ENCODE measurements at regions not wholly inside any gene's neighbourhood (a gene's known extent, or its start where the extent isn't known, plus 50 kb on each side); places are given as distances from the start of the nearest gene placed in this dataset.

DNA sequence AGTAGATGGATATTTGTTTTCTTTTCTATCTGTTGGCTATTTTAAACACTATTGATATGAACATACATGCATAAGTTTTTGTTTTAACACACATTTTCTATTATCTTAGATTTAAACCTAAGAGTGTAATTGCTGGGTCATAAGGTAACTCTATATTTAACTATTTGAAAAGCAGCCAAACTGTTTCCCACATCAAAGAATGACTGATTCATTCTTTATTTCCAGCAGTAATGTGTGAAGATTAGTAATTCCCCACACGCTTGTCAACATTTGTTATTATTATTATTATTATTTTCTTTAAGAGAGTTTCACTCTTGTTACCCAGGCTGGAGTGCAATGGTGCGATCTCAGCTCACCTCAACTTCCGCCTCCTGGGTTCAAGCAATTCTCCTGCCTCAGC is 1495.8 kb downstream of the EFNA5 start:
- ChIA-PET CTCF (no interaction called here), POLR2A (no interaction called here)
- Histone ChIP-seq H3K27me3 (ENCODE audit: control insufficient read depth, insufficient read depth, low read length) (no peaks in the 10 kb centered on the region), H3K27ac (ENCODE audit: low read depth, low read length) (no peak overlapping the region), H3K4me3 (ENCODE audit: low read depth, low read length) (no peak overlapping the region), H3K9me3 (ENCODE audit: control insufficient read depth, insufficient read depth, low read length) (no peaks in the 10 kb centered on the region)
- TF ChIP-seq, protein P1, sequence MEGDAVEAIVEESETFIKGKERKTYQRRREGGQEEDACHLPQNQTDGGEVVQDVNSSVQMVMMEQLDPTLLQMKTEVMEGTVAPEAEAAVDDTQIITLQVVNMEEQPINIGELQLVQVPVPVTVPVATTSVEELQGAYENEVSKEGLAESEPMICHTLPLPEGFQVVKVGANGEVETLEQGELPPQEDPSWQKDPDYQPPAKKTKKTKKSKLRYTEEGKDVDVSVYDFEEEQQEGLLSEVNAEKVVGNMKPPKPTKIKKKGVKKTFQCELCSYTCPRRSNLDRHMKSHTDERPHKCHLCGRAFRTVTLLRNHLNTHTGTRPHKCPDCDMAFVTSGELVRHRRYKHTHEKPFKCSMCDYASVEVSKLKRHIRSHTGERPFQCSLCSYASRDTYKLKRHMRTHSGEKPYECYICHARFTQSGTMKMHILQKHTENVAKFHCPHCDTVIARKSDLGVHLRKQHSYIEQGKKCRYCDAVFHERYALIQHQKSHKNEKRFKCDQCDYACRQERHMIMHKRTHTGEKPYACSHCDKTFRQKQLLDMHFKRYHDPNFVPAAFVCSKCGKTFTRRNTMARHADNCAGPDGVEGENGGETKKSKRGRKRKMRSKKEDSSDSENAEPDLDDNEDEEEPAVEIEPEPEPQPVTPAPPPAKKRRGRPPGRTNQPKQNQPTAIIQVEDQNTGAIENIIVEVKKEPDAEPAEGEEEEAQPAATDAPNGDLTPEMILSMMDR (IDR thresholded peaks at IDR 0.05; ENCODE audit: low read depth, low read length): no peak
- no peak for DNase-seq (ENCODE audit: low read depth, low spot score)

DNA sequence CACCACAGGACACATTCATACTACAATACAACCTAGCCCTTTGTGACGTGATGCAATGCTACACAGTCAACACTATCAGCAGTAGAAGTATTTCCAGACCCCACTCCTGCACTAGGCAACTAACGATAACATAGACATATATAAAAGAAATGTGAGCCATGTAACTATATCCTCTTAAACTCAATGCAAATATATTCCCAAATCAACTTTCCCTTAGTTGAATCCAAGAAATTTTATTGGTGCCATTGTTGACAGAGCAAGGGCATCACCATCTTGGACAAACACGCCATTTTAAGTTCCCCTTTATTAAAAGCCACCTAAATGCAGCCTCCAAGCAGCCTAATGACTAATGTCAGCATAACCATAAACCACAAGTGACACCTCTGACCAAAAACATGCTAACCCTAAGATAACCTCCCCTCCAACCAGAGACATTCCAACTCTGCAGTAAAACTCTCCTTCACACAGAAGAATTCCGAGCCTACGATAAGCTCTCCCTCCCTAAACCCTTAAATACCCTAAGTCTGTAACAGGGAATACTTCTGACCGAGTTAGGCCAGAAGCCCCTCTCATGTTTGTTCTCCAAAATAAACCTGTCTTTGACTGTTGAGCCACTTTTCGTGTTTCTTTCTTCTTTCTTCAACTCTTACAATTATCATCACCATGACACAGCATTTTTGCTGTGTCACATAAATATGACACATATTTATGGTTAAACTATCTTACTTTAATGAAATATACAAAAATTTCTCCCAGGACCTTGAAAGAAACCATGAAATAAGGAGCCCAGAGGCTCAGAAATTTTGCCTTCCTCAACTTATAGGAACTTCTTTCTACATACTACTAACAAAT is 1497.8 kb downstream of the EFNA5 start:
- TF ChIP-seq, protein P1 (IDR thresholded peaks at IDR 0.05; ENCODE audit: low read depth, low read length): no peak
- POLR2A ChIA-PET: interaction anchor here (0.6 kb wide), 1 partner anchor 169 kb away, joined by 3 read pairs; no protein-coding TSS in a partner anchor
- no peak overlapping the region for H3K4me3 ChIP-seq (ENCODE audit: low read depth, low read length)
- CTCF ChIA-PET: no interaction called here
- H3K27ac ChIP-seq (ENCODE audit: low read depth, low read length): no peak overlapping the region
- no peak for DNase-seq (ENCODE audit: low read depth, low spot score)
- H3K9me3 ChIP-seq (ENCODE audit: control insufficient read depth, insufficient read depth, low read length): no peaks in the 10 kb centered on the region
- H3K27me3 ChIP-seq (ENCODE audit: control insufficient read depth, insufficient read depth, low read length): no peaks in the 10 kb centered on the region

DNA sequence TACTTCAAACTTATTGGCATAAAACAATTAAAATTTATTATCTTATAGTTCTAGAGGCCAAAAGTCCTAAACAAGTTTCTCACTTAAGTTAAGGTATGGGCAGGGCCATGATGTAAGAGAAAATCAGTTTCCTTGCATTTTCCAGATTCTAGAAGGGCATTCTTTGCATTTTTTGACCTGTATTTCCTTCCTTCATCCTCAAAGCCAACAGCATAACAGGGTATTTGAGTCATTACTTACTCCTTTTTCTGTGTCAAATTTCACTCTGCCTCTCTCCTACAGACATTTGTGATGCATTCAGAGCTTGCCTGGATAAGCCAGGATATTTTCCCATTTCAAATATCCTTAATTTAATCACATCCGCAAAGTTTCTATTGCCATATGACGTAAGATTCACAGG is 1499.0 kb downstream of the EFNA5 start:
- Histone ChIP-seq H3K9me3 (ENCODE audit: control insufficient read depth, insufficient read depth, low read length) (no peaks in the 10 kb centered on the region), H3K27ac (ENCODE audit: low read depth, low read length) (no peak overlapping the region), H3K4me3 (ENCODE audit: low read depth, low read length) (no peak overlapping the region), H3K27me3 (ENCODE audit: control insufficient read depth, insufficient read depth, low read length) (no peaks in the 10 kb centered on the region)
- no peak for DNase-seq (ENCODE audit: low read depth, low spot score)
- CTCF ChIA-PET: no interaction called here
- TF ChIP-seq, protein P1 (IDR thresholded peaks at IDR 0.05; ENCODE audit: low read depth, low read length): no peak
- POLR2A ChIA-PET: no interaction called here

DNA sequence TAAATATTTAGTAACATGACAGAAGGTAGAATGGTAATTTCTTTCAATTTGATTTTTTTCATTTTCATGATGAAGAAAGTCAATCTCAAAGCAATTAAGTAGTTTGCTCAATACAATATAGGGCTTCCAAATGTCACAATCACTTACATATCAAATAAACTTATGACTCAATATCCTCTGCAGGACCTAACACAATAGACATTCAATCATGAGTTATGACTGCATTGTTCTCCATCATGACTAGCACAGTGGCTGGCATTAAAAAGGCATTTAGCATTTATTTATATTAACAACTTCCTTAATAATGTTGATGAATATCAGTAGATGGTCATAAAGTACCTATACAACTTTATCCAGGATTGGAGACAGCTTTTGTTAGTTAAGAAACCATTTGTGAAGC is 1499.6 kb downstream of the EFNA5 start:
- no peak for DNase-seq (ENCODE audit: low read depth, low spot score)
- TF ChIP-seq, protein P1 (IDR thresholded peaks at IDR 0.05; ENCODE audit: low read depth, low read length): no peak
- Histone ChIP-seq H3K27ac (ENCODE audit: low read depth, low read length) (no peak overlapping the region), H3K27me3 (ENCODE audit: control insufficient read depth, insufficient read depth, low read length) (no peaks in the 10 kb centered on the region), H3K9me3 (ENCODE audit: control insufficient read depth, insufficient read depth, low read length) (no peaks in the 10 kb centered on the region), H3K4me3 (ENCODE audit: low read depth, low read length) (no peak overlapping the region)
- ChIA-PET POLR2A (no interaction called here), CTCF (no interaction called here)

DNA sequence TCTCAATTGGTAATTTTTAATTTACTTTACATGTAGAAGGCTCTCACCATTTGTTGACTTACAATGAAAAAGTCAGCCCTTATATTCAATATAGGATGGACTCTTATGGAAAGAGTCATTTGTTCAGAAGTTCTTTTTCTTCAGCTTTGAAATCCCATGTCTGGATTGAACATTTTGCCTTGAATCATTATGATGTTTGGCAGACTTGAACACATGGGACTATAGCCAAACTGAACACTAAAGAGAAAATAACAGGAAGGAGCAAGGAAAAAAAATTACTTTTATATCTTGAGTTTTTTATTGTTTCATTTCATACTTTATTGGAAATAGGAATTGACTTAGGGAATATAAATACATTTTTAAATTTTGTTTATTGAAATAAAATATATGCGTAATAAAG is 1503.0 kb downstream of the EFNA5 start:
- ChIA-PET CTCF (no interaction called here), POLR2A (no interaction called here)
- TF ChIP-seq, protein P1 (IDR thresholded peaks at IDR 0.05; ENCODE audit: low read depth, low read length): no peak
- Histone ChIP-seq H3K27me3 (ENCODE audit: control insufficient read depth, insufficient read depth, low read length) (no peaks in the 10 kb centered on the region), H3K27ac (ENCODE audit: low read depth, low read length) (no peak overlapping the region), H3K9me3 (ENCODE audit: control insufficient read depth, insufficient read depth, low read length) (0 out of 2 replicates have a peak, but pooled peaks cover 2% of the 10 kb centered on the region), H3K4me3 (ENCODE audit: low read depth, low read length) (no peak overlapping the region)
- no peak for DNase-seq (ENCODE audit: low read depth, low spot score)
